ENCODE measurements at regions not wholly inside any gene's neighbourhood (a gene's known extent, or its start where the extent isn't known, plus 50 kb on each side); places are given as distances from the start of the nearest gene placed in this dataset.

GRCh38 chr20:60748086-60748485, 504.0 kb upstream of the CDH4 start:
- Histone ChIP-seq H3K36me3 (no peaks in the 10 kb centered on the region), H3K27me3 (no peaks in the 10 kb centered on the region), H3K9me3 (no peaks in the 10 kb centered on the region), H3K4me1 (no peaks in the 10 kb centered on the region), H3K27ac (no peak overlapping the region), H3K4me3 (no peak overlapping the region)
- no peak for DNase-seq (ENCODE audit: low spot score in 2 of 2)
- no peak for TF ChIP-seq CTCF (IDR thresholded peaks at IDR 0.05)
- intact Hi-C loops (cut with DNase I), result no loop called here

GRCh38 chr20:60749804-60750602, 502.1 kb upstream of the CDH4 start:
- TF ChIP-seq CTCF (IDR thresholded peaks at IDR 0.05), result no peak
- Histone ChIP-seq H3K4me1 (no peaks in the 10 kb centered on the region), H3K27ac (no peak overlapping the region), H3K36me3 (no peaks in the 10 kb centered on the region), H3K27me3 (no peaks in the 10 kb centered on the region), H3K4me3 (no peak overlapping the region), H3K9me3 (no peaks in the 10 kb centered on the region)
- DNase-seq (ENCODE audit: low spot score in 2 of 2), result no peak
- intact Hi-C loops (cut with DNase I), result no loop called here

- no peak for TF ChIP-seq CTCF (IDR thresholded peaks at IDR 0.05)
- Histone ChIP-seq H3K4me1 (no peaks in the 10 kb centered on the region), H3K36me3 (no peaks in the 10 kb centered on the region), H3K4me3 (no peak overlapping the region), H3K27ac (no peak overlapping the region), H3K27me3 (no peaks in the 10 kb centered on the region), H3K9me3 (no peaks in the 10 kb centered on the region)
- intact Hi-C loops (cut with DNase I), result no loop called here
- no peak for DNase-seq (ENCODE audit: low spot score in 2 of 2)
Measured at GRCh38 chr20:60750909-60751308, 501.2 kb upstream of the CDH4 start.

- H3K27me3 ChIP-seq, result no peaks in the 10 kb centered on the region
- H3K27ac ChIP-seq, result no peak overlapping the region
- no peaks in the 10 kb centered on the region for H3K9me3 ChIP-seq
- H3K4me3 ChIP-seq, result no peak overlapping the region
- DNase-seq (ENCODE audit: low spot score in 2 of 2), result no peak
- intact Hi-C loops (cut with DNase I), result no loop called here
- TF ChIP-seq CTCF (IDR thresholded peaks at IDR 0.05), result no peak
- no peaks in the 10 kb centered on the region for H3K4me1 ChIP-seq
- no peaks in the 10 kb centered on the region for H3K36me3 ChIP-seq
Measured at GRCh38 chr20:60751826-60752225, 500.2 kb upstream of the CDH4 start.

GRCh38 chr20:60752741-60753420, 499.2 kb upstream of the CDH4 start:
- TF ChIP-seq CTCF (IDR thresholded peaks at IDR 0.05), result no peak
- Histone ChIP-seq H3K4me3 (no peak overlapping the region), H3K36me3 (no peaks in the 10 kb centered on the region), H3K9me3 (no peaks in the 10 kb centered on the region), H3K27me3 (no peaks in the 10 kb centered on the region), H3K27ac (no peak overlapping the region), H3K4me1 (no peaks in the 10 kb centered on the region)
- intact Hi-C loops (cut with DNase I), result no loop called here
- DNase-seq (ENCODE audit: low spot score in 2 of 2), result no peak

Data from ascending aorta (tissue), 2 donors.